HG02973 (cell line): ENCODE measurements at regions not wholly inside any gene's neighbourhood (a gene's known extent, or its start where the extent isn't known, plus 50 kb on each side); places are given as distances from the start of the nearest gene placed in this dataset.

Experiments
- ATAC-seq: cut with Tn5 transposase; IDR thresholded peaks from one replicate; pipeline ENCODE4 v1.9.1; 2021; ENCODE audit warnings: moderate library complexity; ENCODE audit not compliant: unreplicated experiment

- no peak for ATAC-seq
These were observed 85.6 kb downstream of the SNAPC1 start for GRCh38 chr14:61847861-61848260.

- no peak for ATAC-seq
These were observed 92.7 kb downstream of the SNAPC1 start for GRCh38 chr14:61854898-61855297.

GRCh38 chr14:61860294-61860918, 98.2 kb downstream of the SNAPC1 start:
- peak; percentile 98 for ATAC-seq

- no peak for ATAC-seq
These were observed 99.2 kb downstream of the SNAPC1 start for GRCh38 chr14:61861320-61861865.

- no peak for ATAC-seq
These were observed 102.2 kb downstream of the SNAPC1 start for GRCh38 chr14:61864329-61864898.

GRCh38 chr14:61866932-61867920, 105.0 kb downstream of the SNAPC1 start:
- peak; percentile 98 for ATAC-seq

GRCh38 chr14:61868846-61869245, 106.6 kb downstream of the SNAPC1 start:
- ATAC-seq = no peak

- no peak for ATAC-seq
These were observed 107.9 kb downstream of the SNAPC1 start for GRCh38 chr14:61870163-61870562.

- ATAC-seq = peak; percentile 97
These were observed 110.2 kb downstream of the SNAPC1 start for GRCh38 chr14:61872452-61872851.

GRCh38 chr14:61875483-61875882, 113.3 kb downstream of the SNAPC1 start:
- ATAC-seq = no peak

- ATAC-seq = no peak
These were observed 114.3 kb downstream of the SNAPC1 start for GRCh38 chr14:61876362-61877034.

GRCh38 chr14:61877035-61877390, 114.8 kb downstream of the SNAPC1 start:
- no peak for ATAC-seq

- no peak for ATAC-seq
These were observed 115.5 kb downstream of the SNAPC1 start for GRCh38 chr14:61877768-61878167.

GRCh38 chr14:61878931-61879330, 116.7 kb downstream of the SNAPC1 start:
- ATAC-seq = no peak

GRCh38 chr14:61881046-61881445, 118.8 kb downstream of the SNAPC1 start:
- ATAC-seq = no peak

- no peak for ATAC-seq
These were observed 122.5 kb downstream of the SNAPC1 start for GRCh38 chr14:61884711-61885110.

GRCh38 chr14:61885203-61885961, 123.2 kb downstream of the SNAPC1 start:
- no peak for ATAC-seq

- no peak for ATAC-seq
These were observed 125.4 kb downstream of the SNAPC1 start for GRCh38 chr14:61887628-61888027.

- ATAC-seq = peak; percentile 100
These were observed 127.7 kb downstream of the SNAPC1 start for GRCh38 chr14:61889914-61890351.

GRCh38 chr14:61891170-61891569, 128.9 kb downstream of the SNAPC1 start:
- no peak for ATAC-seq
